MM.1S (cell line): ENCODE measurements at regions not wholly inside any gene's neighbourhood (a gene's known extent, or its start where the extent isn't known, plus 50 kb on each side); places are given as distances from the start of the nearest gene placed in this dataset.

Experiments used
- CTCF ChIP-seq: fragments of 300-600 bp; sonication (generic); IDR thresholded peaks from 2 replicates; pipeline ENCODE4 v1.5.1; 2016; ENCODE audit warnings: antibody characterized with exemption, low read length, mixed read lengths
- EZH2 ChIP-seq: fragments of 300-600 bp; sonication (generic); optimal IDR thresholded peaks from 2 replicates; pipeline ENCODE3; 2017; ENCODE audit warnings: low read depth, mild to moderate bottlenecking, antibody characterized with exemption, low read length, mixed read lengths
- EZH2phosphoT487 ChIP-seq: fragments of 300-600 bp; sonication (generic); IDR thresholded peaks from 2 replicates; pipeline ENCODE4 v1.6.1; 2018; ENCODE audit warnings: antibody characterized with exemption, low read length

DNA sequence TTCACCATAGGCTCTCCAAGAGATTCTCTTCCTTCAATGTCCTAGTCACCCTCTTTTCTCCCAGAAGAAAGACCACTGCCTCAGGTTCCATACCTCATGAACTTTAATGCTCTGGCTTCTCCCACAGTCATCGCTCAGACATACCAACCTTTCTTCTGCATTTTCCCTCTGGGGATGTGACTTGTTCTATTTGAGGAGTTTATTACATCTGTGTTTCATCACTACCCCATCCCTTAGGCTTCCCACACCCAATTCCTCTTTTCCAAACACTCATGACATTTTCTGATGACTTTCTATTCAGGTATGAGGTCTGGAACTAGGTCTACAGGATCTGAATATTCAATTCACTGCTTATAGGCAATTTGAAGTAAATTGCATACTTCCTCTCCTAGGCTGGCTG lies 298.6 kb upstream of the MAP2 start:
- TF ChIP-seq CTCF (no peak), EZH2phosphoT487 (no peak), EZH2 (no peak)
